Heart left ventricle (tissue), 13 donors: ENCODE measurements at regions not wholly inside any gene's neighbourhood (a gene's known extent, or its start where the extent isn't known, plus 50 kb on each side); places are given as distances from the start of the nearest gene placed in this dataset.

Experiments used
- POLR2A ChIP-seq, 2 donors: fragments of 450-650 bp; IDR thresholded peaks; one replicate each; pipeline ENCODE4 v1.6.1; 2017; ENCODE audit warnings: antibody characterized with exemption in 2 of 2, mild to moderate bottlenecking in 2 of 2, moderate library complexity in 2 of 2
- TF ChIP-seq, protein P1 (sequence below), 12 donors: fragments of 200-600 bp; sonication (generic) in 4 of 12; IDR thresholded peaks; one replicate each; pipeline versions ENCODE4 v1.5.0 to v1.8.0; 2018 to 2022; ENCODE audit warnings: antibody characterized with exemption in 12 of 12, mild to moderate bottlenecking in 5 of 12
- donor health status: ischemic (EF 13 %, LVEDD 7.1; RV severe dilation, severe dysfunction).
- donor health status: DM: no; HTN: yes; CAD: no.
- donor health status: DM: no; HTN: no; CAD: no.
- donor health status: ischemic (EF 25% LVEDD 6.9; RV normal size, moderate dysfunction).
- donor health status: ischemic (EF 25% LVEDD 5.7; RV mildly dilated, moderate dysfunction).
- donor health status: ischemic (EF 35%, LVEDD 5.7; RV mildly dilated, moderate dysfunction).
- donor health status: nonischemic (EF 11% LVEDD 7.7; RV severe dilation, severe dysfunction).
- donor health status: DM: yes; HTN: yes; CAD: no.
- donor health status: PGD.
- donor health status: ischemic (EF 29% LVEDD 5.4; RV normal size, mild dysfunction).
- donor health status: nonischemic (EF 23%, LVEDD 6.1; RV moderate dilation, normal function).

DNA sequence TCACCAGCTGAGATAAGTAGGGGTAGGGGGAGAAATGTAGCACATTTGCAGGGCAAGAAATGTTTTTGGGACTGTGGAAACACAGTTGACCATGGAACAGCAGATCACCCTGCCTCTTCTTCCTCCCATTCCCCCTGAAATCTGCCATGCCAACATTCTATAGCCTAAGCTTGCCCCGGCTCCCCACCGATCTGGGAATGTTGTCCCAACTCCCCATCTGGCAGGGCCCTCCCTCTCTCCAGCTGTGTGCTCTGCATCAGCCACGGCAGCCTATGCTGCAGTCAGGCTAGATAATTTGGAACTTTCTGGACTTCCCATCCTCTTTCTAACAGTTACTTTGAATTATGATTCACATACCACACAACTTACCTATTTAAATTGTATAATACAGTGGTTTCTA is 425.1 kb upstream of the RAB6C start:
- TF ChIP-seq, protein P1, sequence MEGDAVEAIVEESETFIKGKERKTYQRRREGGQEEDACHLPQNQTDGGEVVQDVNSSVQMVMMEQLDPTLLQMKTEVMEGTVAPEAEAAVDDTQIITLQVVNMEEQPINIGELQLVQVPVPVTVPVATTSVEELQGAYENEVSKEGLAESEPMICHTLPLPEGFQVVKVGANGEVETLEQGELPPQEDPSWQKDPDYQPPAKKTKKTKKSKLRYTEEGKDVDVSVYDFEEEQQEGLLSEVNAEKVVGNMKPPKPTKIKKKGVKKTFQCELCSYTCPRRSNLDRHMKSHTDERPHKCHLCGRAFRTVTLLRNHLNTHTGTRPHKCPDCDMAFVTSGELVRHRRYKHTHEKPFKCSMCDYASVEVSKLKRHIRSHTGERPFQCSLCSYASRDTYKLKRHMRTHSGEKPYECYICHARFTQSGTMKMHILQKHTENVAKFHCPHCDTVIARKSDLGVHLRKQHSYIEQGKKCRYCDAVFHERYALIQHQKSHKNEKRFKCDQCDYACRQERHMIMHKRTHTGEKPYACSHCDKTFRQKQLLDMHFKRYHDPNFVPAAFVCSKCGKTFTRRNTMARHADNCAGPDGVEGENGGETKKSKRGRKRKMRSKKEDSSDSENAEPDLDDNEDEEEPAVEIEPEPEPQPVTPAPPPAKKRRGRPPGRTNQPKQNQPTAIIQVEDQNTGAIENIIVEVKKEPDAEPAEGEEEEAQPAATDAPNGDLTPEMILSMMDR (IDR thresholded peaks at IDR 0.05), result no peak
- TF ChIP-seq POLR2A (IDR thresholded peaks at IDR 0.05), result no peak
